HEK293T (cell line): ENCODE measurements at regions not wholly inside any gene's neighbourhood (a gene's known extent, or its start where the extent isn't known, plus 50 kb on each side); places are given as distances from the start of the nearest gene placed in this dataset.

ENCODE experiments used
- ARNT ChIP-seq: fragments of 450-650 bp; IDR thresholded peaks from 2 replicates; pipeline ENCODE4 v1.6.1; 2017; ENCODE audit warnings: mild to moderate bottlenecking
- CTBP1 ChIP-seq: fragments of 450-650 bp; IDR thresholded peaks from 2 replicates; pipeline ENCODE4 v1.6.1; 2016; ENCODE audit warnings: borderline replicate concordance
- FOXK2 ChIP-seq: fragments of 450-650 bp; IDR thresholded peaks from 2 replicates; pipeline ENCODE4 v1.6.1; 2016; ENCODE audit warnings: mild to moderate bottlenecking
- FOXM1 ChIP-seq: fragments of 450-650 bp; IDR thresholded peaks from 2 replicates; pipeline ENCODE4 v1.6.1; 2017; ENCODE audit warnings: mild to moderate bottlenecking, borderline replicate concordance
- L3MBTL2 ChIP-seq: fragments of 450-650 bp; conservative IDR thresholded peaks from 2 replicates; pipeline ENCODE4 v1.6.1; 2016; ENCODE audit warnings: mild to moderate bottlenecking
- NFRKB ChIP-seq: fragments of 450-650 bp; IDR thresholded peaks from 2 replicates; pipeline ENCODE4 v1.6.1; 2016; ENCODE audit warnings: mild to moderate bottlenecking, moderate library complexity
- PKNOX1 ChIP-seq: fragments of 450-650 bp; IDR thresholded peaks from 2 replicates; pipeline ENCODE4 v1.6.1; 2016
- SP1 ChIP-seq: fragments of 450-650 bp; IDR thresholded peaks from 2 replicates; pipeline ENCODE4 v1.6.1; 2017
- SUZ12 ChIP-seq: fragments of 450-650 bp; IDR thresholded peaks from 2 replicates; pipeline ENCODE4 v1.6.1; 2016; ENCODE audit warnings: mild to moderate bottlenecking
- TARDBP ChIP-seq: fragments of 450-650 bp; IDR thresholded peaks from 2 replicates; pipeline ENCODE4 v1.6.1; 2016

- TF ChIP-seq ARNT (no peak), PKNOX1 (no peak), NFRKB (no peak), TARDBP (no peak), SP1 (no peak), FOXK2 (no peak), FOXM1 (no peak), CTBP1 (no peak), SUZ12 (no peak), L3MBTL2 (no peak)
Observed at GRCh38 chr11:127649071-127649470, 648.5 kb upstream of the KIRREL3 start.
